GM18861 (cell line): ENCODE measurements at regions not wholly inside any gene's neighbourhood (a gene's known extent, or its start where the extent isn't known, plus 50 kb on each side); places are given as distances from the start of the nearest gene placed in this dataset.

Source experiments
- ATAC-seq: cut with Tn5 transposase; IDR thresholded peaks from one replicate; pipeline ENCODE4 v1.9.1; 2021; ENCODE audit not compliant: unreplicated experiment

GRCh38 chr10:78160591-78160990 is 126.9 kb downstream of the RPS24 start:
- no peak for ATAC-seq

GRCh38 chr10:78162853-78163252 is 129.2 kb downstream of the RPS24 start:
- no peak for ATAC-seq

GRCh38 chr10:78164702-78165101 is 131.0 kb downstream of the RPS24 start:
- no peak for ATAC-seq

- no peak for ATAC-seq
Measured at GRCh38 chr10:78165172-78165571, 131.5 kb downstream of the RPS24 start.

- no peak for ATAC-seq
Measured at GRCh38 chr10:78165617-78166016, 132.0 kb downstream of the RPS24 start.

- no peak for ATAC-seq
Measured at GRCh38 chr10:78166261-78166660, 132.6 kb downstream of the RPS24 start.

DNA sequence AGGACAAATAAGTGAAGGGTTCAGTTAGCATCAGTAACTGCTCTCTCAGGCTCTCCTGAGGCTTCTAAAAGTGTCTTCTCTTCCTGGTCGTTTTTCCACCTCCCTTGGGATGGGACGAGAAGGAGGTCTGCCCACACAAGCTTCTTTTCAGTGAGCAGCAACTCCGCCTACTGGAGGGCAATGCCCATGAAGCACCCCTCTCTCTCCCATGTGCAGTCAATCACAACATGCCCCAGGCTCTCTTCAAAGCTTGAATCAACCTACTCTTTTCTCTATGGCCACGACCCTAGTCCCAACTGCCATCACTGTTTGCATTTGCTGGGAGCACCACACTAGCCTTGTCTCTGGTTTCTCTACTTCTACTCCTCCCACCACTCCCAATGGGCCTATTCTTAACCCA is 135.6 kb downstream of the RPS24 start:
- no peak for ATAC-seq

DNA sequence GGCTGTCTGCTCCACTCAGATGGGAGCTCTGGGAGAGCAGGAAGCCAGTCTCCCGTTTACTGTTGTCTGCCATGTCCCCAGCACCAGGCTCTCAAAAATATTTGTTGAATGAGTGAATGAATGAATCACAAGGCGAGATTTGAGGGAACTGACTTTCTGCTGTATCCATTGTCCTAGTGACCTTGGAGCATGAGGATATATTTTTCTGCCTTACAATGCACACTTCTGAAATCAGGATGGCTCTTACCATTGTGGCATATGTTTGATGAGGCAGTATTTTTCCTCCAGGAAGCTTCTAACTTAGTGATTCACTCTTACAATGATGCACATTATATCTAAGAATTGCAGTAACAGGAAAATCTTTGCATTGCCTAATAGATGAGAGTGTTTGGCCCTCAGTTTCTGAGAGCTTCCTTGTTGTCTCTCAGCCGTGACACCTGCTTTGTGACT is 136.4 kb downstream of the RPS24 start:
- no peak for ATAC-seq

DNA sequence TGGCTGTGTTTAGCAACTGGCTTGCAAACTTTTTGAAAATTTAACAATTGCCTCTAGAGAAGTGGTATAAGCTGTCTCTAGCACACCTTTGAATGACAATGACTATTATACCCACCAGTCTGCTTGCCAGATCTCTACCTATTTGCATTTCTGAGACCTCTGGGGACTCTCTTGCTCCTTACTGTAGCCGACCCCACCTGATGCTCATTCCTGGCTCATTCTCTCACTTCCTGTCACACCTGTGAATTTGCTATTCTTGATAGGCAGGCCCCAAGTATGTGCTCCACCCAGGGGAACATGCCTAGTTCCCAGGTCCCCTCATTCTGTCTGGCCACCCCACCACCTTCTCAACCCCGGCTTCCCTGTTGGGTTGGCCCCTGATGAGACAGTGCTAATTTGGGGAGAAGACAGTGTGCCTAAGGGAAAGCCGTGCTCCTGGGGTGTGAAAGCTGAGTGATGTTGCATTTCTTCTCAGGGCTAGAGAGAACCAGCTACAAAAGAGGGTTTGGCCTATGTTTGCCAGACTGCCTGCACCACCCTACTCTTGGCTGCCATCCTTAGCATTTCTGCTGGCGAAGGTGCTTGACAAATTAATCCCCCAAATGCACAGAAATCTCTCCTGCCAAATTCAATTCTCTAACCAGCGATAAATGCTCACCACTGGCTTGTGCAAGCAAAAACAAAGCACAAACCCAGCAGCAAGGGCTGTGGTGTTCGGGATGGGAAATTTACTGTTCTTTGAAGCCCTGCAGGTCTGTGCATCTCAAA is 138.2 kb downstream of the RPS24 start:
- no peak for ATAC-seq

DNA sequence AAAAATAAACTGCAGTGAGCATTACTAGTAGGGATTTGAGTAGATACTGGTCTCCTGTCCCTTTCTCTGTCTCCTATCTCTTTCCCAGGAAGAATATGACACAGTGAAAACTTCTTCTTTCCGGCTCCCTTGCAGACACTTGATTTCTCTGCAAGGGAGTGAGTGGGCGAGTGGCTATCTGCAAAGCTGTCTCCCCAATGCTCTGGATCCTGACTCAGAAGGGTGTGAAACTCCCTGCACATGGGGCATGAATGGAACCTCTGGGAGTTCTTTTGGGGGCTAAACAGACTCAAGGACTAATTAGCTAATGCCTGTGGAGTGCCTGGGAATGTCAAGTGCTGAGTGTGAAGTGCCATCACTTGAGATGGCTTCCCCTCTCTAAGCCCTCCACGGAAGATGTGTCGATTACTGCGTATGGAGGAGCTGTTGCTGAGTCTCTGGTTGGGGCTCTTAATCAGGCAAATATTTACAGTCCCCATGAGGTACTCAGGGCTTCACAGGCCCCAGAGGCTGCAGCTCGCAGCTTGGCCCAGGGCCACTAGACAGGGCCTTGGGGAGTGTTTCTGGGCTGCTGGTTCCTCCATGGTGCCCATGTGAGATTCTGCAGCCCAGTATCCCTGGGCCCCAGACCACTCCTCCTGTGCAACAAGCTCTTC is 139.8 kb downstream of the RPS24 start:
- no peak for ATAC-seq

DNA sequence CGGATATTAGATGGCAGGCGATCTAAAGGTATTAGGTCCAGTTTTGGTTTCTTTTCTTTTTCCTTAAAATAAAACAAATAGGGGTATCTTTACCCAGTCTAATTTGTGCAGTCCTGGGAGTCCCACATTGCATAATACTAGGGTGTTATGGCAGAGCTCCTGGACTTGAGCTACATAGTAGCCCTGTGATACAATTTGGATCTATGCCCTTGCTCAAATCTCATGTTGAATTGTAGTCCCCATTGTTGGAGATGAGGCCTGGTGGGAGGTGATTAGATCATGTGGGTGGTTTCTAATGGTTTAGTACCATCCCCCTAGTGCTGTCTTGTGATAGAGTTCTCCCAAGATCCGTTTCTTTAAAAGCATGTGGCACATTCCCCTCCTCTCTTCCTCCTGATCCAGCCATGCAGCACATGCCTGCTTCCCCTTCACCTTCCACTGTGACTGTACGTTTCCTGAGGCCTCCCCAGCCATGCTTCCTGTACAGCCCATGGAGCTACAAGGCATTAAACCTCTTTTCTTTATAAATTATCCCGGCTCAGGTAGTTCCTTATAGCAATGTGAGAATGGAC is 141.9 kb downstream of the RPS24 start:
- ATAC-seq: no peak

DNA sequence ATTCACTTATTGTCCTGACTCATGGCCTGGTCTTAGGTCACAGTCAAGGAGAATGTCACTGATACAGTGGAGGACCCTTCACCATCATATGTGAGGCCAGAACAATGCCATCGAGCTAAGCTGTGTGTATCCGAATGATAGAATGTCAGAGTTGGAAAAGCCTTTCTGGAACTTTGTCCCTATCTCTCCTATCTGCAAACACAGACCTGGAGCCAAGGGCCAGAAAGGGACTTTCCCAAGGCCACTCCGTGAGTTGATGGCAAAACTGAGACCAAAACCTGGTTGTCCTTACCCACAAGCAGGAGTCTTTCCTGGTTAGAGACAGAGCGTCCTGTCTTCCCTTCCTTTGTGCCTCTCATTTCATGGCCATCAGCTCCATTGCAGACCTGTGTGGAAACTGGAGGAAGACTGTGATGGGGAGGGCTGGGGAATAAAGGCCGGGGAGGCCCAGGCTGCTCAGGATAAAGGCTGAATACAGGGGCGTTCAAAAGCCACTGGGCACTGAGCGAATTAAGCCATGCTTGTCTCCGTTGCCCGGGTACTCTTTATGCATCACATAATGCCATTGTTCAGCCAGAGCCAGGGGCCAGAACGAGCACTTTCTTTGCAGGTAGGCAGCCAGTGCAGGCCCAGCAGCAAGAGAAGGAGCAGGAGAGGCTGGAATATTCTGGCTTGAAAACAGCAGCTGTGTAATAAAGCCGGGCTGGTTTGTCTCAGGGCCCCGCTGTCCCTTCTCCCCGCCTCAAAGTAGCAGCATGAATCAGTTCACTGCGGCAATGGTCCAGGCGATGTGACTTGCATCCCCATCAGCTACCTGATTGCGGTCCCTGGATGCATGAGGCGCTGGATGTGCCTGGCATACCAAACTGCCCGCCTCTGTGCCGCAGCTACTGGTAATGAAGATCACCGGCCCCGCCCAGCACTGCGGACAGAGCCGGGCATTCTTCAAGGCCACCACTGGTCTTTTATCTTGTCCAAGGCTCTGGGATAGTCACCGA is 143.0 kb downstream of the RPS24 start:
- no peak for ATAC-seq

- no peak for ATAC-seq
Measured at GRCh38 chr10:78177491-78178185, 144.0 kb downstream of the RPS24 start.

- ATAC-seq: no peak
Measured at GRCh38 chr10:78178397-78178796, 144.7 kb downstream of the RPS24 start.

DNA sequence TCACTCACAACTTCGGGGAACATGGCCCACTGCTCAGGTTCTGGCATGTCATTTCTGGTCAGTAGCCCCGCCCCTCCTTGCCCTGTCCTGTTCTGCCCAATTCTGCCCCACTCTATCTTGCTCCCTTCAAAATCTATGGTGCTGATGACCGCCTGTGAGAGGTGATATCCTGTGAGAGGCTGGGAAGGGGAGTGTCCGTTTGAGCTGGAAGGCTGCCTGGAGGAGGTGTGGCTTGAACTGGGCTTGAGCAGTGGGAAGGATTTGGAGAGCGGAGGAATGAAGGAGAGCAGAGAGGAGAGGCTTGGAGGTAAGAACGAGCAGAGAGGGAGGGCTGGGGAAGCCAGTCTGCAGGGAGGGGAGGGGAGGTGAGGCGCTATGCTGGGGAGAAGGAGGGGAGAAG is 145.3 kb downstream of the RPS24 start:
- no peak for ATAC-seq

DNA sequence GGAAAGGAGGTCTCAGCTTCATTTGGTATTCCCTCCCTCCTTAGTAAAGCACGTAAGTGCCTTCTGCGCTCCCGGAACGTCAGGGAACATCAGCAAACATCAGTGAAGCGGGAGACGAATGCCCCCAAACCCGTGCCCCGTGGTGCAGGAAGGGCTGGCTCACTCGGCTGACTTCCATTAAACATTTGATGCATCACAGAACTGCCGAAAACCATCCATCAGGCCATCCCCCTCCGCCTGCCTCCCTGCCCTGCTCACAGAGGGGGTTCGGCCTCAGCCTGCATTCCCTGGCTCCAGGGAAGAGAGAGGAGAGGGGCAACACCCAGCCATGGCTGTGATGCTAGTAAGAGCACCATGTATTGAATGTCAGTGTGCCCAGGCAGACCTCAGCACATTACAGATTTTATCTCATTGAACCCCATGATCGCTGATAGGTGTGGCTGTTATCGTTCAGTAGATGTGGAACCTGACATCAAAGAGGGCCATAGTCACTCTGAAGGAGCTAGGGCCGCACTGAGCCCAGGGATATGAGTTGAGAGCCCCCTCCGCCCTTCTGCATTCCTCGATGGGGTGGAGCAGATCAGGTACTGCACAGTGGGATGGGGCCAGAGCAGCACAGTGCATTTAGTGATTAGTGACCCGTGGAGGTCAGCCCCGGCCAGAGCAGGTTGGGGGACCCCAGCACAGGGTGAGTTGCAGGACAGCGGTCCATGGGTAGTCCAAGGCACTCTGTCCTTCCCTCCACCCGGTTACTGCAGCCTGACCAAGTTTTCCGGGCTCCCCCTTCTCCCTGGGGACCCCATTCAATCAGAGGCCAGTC is 146.4 kb downstream of the RPS24 start:
- ATAC-seq: no peak

DNA sequence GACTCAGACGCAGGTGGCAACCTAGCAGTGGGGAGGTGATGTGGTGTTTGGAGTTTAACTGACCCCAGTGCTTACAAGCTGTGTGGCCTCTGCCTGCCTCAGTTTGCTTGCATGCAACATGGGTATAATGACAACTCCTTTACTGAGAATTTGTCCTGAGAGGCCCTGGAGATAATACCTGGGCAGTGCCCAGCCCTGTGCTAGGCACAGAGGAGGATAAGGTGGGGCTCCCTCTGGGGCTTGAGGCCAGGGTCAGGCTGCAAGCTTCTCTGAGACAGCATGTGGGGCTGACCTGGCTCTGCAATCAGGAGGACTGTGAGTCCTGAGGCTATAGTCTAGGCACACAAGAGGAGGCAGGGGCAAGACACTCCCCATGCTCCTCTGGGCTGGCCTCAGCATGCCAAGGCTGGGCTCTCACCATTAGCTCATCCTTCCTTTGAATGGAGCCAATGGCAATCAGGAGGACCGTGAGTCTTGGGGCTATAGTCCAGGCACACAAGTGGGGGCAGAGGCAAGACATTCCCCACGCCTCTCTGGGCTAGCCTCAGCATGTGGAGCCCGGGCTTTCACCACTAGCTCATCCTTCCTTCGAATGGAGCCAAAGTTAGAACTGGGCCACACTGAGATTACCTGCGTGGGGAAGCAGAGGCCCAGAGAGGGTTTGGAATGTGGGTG is 147.9 kb downstream of the RPS24 start:
- ATAC-seq: no peak

GRCh38 chr10:78182841-78183240 is 149.2 kb downstream of the RPS24 start:
- ATAC-seq: no peak
